H1 (cell line): ENCODE measurements at regions not wholly inside any gene's neighbourhood (a gene's known extent, or its start where the extent isn't known, plus 50 kb on each side); places are given as distances from the start of the nearest gene placed in this dataset.
A peak's percentile ranks its signal among the peaks of the same experiment; 100 is the strongest.

Experiments used
- CEBPB ChIP-seq: IDR thresholded peaks from 2 replicates; pipeline ENCODE4 v1.6.1; 2012; ENCODE audit warnings: low read depth, low read length
- CHD2 ChIP-seq: IDR thresholded peaks from 2 replicates; pipeline ENCODE4 v1.6.1; 2012; ENCODE audit warnings: low read length, improper control_type of control experiment
- E2F6 ChIP-seq: IDR thresholded peaks from 2 replicates; pipeline ENCODE4 v1.6.1; 2012; ENCODE audit warnings: inconsistent platforms
- RAD21 ChIP-seq, 2 experiments: IDR thresholded peaks in 1 of 2; conservative IDR thresholded peaks in 1 of 2; 2 replicates each; pipeline ENCODE4 v1.6.1; 2011; ENCODE audit warnings: low read depth in 2 of 2, low read length in 2 of 2, improper control_type of control experiment in 1 of 2, inconsistent platforms in 1 of 2, mild to moderate bottlenecking in 1 of 2, moderate library complexity in 1 of 2
- SIN3A ChIP-seq, 2 experiments: IDR thresholded peaks in 1 of 2; conservative IDR thresholded peaks in 1 of 2; 2 replicates each; pipeline ENCODE4 v1.6.1; 2011 to 2012; ENCODE audit warnings: low read length in 2 of 2, improper control_type of control experiment in 1 of 2, low read depth in 1 of 2, mild to moderate bottlenecking in 1 of 2
- SRF ChIP-seq: IDR thresholded peaks from 2 replicates; pipeline ENCODE4 v1.6.1; 2011; ENCODE audit warnings: mild to moderate bottlenecking, low read depth, low read length, moderate library complexity
- TCF12 ChIP-seq: IDR thresholded peaks from 2 replicates; pipeline ENCODE4 v1.6.1; 2011; ENCODE audit warnings: low read depth, mild to moderate bottlenecking, low read length
- ZNF274 ChIP-seq: IDR thresholded peaks from 2 replicates; pipeline ENCODE4 v1.7.0; 2012; ENCODE audit warnings: low read length, borderline replicate concordance; ENCODE audit errors: extremely low read depth
- TF ChIP-seq, protein P1 (sequence below): fragments of 300-600 bp; sonication (generic); IDR thresholded peaks from 2 replicates; pipeline ENCODE4 v1.7.1; 2012; ENCODE audit warnings: low read length, moderate library complexity, mild to moderate bottlenecking, inconsistent platforms; ENCODE audit not compliant: insufficient replicate concordance

GRCh38 chr7:73971704-73972341 is 56.1 kb upstream of the ELN start (continued):
- TF ChIP-seq, protein P1, sequence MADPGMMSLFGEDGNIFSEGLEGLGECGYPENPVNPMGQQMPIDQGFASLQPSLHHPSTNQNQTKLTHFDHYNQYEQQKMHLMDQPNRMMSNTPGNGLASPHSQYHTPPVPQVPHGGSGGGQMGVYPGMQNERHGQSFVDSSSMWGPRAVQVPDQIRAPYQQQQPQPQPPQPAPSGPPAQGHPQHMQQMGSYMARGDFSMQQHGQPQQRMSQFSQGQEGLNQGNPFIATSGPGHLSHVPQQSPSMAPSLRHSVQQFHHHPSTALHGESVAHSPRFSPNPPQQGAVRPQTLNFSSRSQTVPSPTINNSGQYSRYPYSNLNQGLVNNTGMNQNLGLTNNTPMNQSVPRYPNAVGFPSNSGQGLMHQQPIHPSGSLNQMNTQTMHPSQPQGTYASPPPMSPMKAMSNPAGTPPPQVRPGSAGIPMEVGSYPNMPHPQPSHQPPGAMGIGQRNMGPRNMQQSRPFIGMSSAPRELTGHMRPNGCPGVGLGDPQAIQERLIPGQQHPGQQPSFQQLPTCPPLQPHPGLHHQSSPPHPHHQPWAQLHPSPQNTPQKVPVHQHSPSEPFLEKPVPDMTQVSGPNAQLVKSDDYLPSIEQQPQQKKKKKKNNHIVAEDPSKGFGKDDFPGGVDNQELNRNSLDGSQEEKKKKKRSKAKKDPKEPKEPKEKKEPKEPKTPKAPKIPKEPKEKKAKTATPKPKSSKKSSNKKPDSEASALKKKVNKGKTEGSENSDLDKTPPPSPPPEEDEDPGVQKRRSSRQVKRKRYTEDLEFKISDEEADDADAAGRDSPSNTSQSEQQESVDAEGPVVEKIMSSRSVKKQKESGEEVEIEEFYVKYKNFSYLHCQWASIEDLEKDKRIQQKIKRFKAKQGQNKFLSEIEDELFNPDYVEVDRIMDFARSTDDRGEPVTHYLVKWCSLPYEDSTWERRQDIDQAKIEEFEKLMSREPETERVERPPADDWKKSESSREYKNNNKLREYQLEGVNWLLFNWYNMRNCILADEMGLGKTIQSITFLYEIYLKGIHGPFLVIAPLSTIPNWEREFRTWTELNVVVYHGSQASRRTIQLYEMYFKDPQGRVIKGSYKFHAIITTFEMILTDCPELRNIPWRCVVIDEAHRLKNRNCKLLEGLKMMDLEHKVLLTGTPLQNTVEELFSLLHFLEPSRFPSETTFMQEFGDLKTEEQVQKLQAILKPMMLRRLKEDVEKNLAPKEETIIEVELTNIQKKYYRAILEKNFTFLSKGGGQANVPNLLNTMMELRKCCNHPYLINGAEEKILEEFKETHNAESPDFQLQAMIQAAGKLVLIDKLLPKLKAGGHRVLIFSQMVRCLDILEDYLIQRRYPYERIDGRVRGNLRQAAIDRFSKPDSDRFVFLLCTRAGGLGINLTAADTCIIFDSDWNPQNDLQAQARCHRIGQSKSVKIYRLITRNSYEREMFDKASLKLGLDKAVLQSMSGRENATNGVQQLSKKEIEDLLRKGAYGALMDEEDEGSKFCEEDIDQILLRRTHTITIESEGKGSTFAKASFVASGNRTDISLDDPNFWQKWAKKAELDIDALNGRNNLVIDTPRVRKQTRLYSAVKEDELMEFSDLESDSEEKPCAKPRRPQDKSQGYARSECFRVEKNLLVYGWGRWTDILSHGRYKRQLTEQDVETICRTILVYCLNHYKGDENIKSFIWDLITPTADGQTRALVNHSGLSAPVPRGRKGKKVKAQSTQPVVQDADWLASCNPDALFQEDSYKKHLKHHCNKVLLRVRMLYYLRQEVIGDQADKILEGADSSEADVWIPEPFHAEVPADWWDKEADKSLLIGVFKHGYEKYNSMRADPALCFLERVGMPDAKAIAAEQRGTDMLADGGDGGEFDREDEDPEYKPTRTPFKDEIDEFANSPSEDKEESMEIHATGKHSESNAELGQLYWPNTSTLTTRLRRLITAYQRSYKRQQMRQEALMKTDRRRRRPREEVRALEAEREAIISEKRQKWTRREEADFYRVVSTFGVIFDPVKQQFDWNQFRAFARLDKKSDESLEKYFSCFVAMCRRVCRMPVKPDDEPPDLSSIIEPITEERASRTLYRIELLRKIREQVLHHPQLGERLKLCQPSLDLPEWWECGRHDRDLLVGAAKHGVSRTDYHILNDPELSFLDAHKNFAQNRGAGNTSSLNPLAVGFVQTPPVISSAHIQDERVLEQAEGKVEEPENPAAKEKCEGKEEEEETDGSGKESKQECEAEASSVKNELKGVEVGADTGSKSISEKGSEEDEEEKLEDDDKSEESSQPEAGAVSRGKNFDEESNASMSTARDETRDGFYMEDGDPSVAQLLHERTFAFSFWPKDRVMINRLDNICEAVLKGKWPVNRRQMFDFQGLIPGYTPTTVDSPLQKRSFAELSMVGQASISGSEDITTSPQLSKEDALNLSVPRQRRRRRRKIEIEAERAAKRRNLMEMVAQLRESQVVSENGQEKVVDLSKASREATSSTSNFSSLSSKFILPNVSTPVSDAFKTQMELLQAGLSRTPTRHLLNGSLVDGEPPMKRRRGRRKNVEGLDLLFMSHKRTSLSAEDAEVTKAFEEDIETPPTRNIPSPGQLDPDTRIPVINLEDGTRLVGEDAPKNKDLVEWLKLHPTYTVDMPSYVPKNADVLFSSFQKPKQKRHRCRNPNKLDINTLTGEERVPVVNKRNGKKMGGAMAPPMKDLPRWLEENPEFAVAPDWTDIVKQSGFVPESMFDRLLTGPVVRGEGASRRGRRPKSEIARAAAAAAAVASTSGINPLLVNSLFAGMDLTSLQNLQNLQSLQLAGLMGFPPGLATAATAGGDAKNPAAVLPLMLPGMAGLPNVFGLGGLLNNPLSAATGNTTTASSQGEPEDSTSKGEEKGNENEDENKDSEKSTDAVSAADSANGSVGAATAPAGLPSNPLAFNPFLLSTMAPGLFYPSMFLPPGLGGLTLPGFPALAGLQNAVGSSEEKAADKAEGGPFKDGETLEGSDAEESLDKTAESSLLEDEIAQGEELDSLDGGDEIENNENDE, result no peak
- no peak for TF ChIP-seq SRF
- no peak for TF ChIP-seq SIN3A (conservative IDR thresholded peaks at IDR 0.05 in 1 of 2, IDR thresholded peaks at IDR 0.05 in 1 of 2; ENCODE audit: low read depth in 1 of 2, low read length in 2 of 2)
- TF ChIP-seq E2F6, result peak; percentile 84
- no peak for TF ChIP-seq ZNF274
- TF ChIP-seq RAD21 (IDR thresholded peaks at IDR 0.05 in 1 of 2, conservative IDR thresholded peaks at IDR 0.05 in 1 of 2; ENCODE audit: low read depth in 2 of 2, low read length in 2 of 2), result peak; percentile 65 to 79
- TF ChIP-seq CHD2, result no peak
- no peak for TF ChIP-seq TCF12
- no peak for TF ChIP-seq CEBPB
